MCF 10A (cell line): ENCODE measurements at regions not wholly inside any gene's neighbourhood (a gene's known extent, or its start where the extent isn't known, plus 50 kb on each side); places are given as distances from the start of the nearest gene placed in this dataset.

Source experiments
- BruUV-seq: library from RNA; stranded (reverse); fragments of 400-500 nt; replicated peaks from 2 replicates; lab custom pipeline; 2021; lab: Mats Ljungman, UMichigan
- CTCF ChIA-PET: fragments of 300-600 bp; sonication (Branson Sonifier 250); formaldehyde crosslinking; extraction: SDS; loops from one replicate; lab custom pipeline; 2021; ENCODE audit warnings: antibody characterized with exemption, inconsistent platforms; lab: Yijun Ruan, JAX
- POLR2A ChIA-PET: fragments of 300-600, 350-650 bp; sonication (Branson Sonifier 250); formaldehyde crosslinking; extraction: SDS; loops from one replicate; lab custom pipeline; 2020; ENCODE audit warnings: antibody characterized with exemption, inconsistent platforms; lab: Yijun Ruan, JAX
- DNase-seq: peaks from one replicate; pipeline ENCODE4 v3.0.0-alpha.2; 2018; ENCODE audit not compliant: unreplicated experiment
- H3K27ac Mint-ChIP-seq: one replicate; pipeline ENCODE4 v1.8.0; 2022; ENCODE audit warnings: mild to moderate bottlenecking, low read depth, mixed read lengths; ENCODE audit not compliant: unreplicated experiment
- H3K27me3 Mint-ChIP-seq: one replicate; pipeline ENCODE4 v1.8.0; 2022; ENCODE audit warnings: mixed read lengths; ENCODE audit not compliant: insufficient read depth, unreplicated experiment
- H3K36me3 Mint-ChIP-seq: one replicate; pipeline ENCODE4 v1.8.0; 2022; ENCODE audit warnings: mild to moderate bottlenecking, moderate library complexity, mixed read lengths; ENCODE audit not compliant: insufficient read depth, unreplicated experiment
- H3K4me1 Mint-ChIP-seq: one replicate; pipeline ENCODE4 v1.8.0; 2022; ENCODE audit warnings: mixed read lengths; ENCODE audit not compliant: insufficient read depth, unreplicated experiment
- H3K4me3 Mint-ChIP-seq: one replicate; pipeline ENCODE4 v1.8.0; 2022; ENCODE audit warnings: mild to moderate bottlenecking, moderate library complexity, mixed read lengths; ENCODE audit not compliant: unreplicated experiment
- H3K9me3 Mint-ChIP-seq: one replicate; pipeline ENCODE4 v1.8.0; 2022; ENCODE audit warnings: mixed read lengths; ENCODE audit not compliant: unreplicated experiment
- CTCF ChIP-seq: fragments of 200-600 bp; IDR thresholded peaks from one replicate; pipeline ENCODE4 v1.8.0; 2022; ENCODE audit warnings: antibody characterized with exemption, mild to moderate bottlenecking; ENCODE audit not compliant: unreplicated experiment
- intact Hi-C: fragments of 100-400 bp; cut with micrococcal nuclease; formaldehyde crosslinking; loops from 2 replicates; pipeline ENCODE4 v1.14.1; 2022

DNA sequence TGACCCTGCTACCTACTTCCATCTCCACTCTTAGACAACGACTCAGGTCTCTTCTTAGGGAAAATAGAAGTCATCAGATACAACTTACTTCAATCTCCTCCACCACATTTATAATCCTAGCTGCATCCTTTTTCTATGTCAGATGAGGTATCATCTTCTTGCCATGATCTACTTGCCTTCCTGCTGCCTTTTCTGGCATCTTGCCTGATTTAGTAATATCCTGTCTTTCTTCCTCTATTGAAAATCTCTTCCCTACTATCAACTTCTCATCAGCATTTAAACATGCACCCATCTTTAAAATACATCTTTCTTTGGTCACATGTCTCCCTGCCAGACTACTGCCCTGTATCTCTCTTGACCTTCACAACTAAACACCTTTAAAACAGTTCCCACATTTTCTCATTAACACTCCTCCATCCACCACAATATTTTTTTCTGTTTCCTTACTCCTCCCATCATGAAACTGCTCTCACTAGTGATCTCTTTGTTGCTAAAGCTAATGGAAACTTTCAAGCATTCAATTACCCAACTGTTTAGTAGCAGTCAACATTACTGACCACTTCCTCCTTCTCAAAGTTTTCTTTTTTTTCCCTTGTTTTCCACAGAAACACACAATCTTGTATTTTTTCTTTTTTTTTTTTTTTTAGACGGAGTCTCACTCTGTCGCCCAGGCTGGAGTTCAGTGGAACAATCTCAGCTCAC is 100.8 kb upstream of the CXorf66 start:
- Mint-ChIP-seq H3K27me3 (no peaks in the 10 kb centered on the region), H3K9me3 (no peaks in the 10 kb centered on the region), H3K4me1 (no peaks in the 10 kb centered on the region), H3K4me3 (no peak overlapping the region), H3K27ac (no peak overlapping the region), H3K36me3 (no peaks in the 10 kb centered on the region)
- ChIA-PET POLR2A (no interaction called here), CTCF (interaction anchor here (2.7 kb wide), 1 partner anchor 9 kb away, joined by 11 read pairs; no protein-coding TSS in a partner anchor)
- no TSS peak for BruUV-seq
- TF ChIP-seq CTCF = no peak
- intact Hi-C loops = no loop called here
- DNase-seq = peak; percentile 25

- BruUV-seq = no TSS peak
- Mint-ChIP-seq H3K27me3 (no peaks in the 10 kb centered on the region), H3K36me3 (no peaks in the 10 kb centered on the region), H3K9me3 (no peaks in the 10 kb centered on the region), H3K4me1 (no peaks in the 10 kb centered on the region), H3K27ac (no peak overlapping the region), H3K4me3 (no peak overlapping the region)
- POLR2A ChIA-PET = no interaction called here
- DNase-seq = peak; percentile 81
- CTCF ChIA-PET = interaction anchor here (1.7 kb wide), 1 partner anchor 76 kb away, joined by 5 read pairs; no protein-coding TSS in a partner anchor
- intact Hi-C loops = no loop called here
- no peak for TF ChIP-seq CTCF
Measured at GRCh38 chrX:140064993-140065392, 99.7 kb upstream of the CXorf66 start.

GRCh38 chrX:140057001-140057411 is 91.7 kb upstream of the CXorf66 start:
- H3K9me3 Mint-ChIP-seq = no peaks in the 10 kb centered on the region
- H3K27me3 Mint-ChIP-seq = peaks cover 15% of the 10 kb centered on the region
- ChIA-PET POLR2A (no interaction called here), CTCF (interaction anchor here (0.6 to 14.2 kb wide), 19 partner anchors 9 to 687 kb away, joined by 3 to 221 read pairs (median 4); no protein-coding TSS in a partner anchor)
- no TSS peak for BruUV-seq
- intact Hi-C loops = loop anchor here (1.0 to 2.0 kb wide), 5 partner anchors 84 to 676 kb away; no protein-coding TSS in a partner anchor
- peaks cover 6% of the 10 kb centered on the region for H3K4me1 Mint-ChIP-seq
- no peak overlapping the region for H3K4me3 Mint-ChIP-seq
- no peaks in the 10 kb centered on the region for H3K36me3 Mint-ChIP-seq
- DNase-seq = peak; percentile 86
- peak; percentile 83 for TF ChIP-seq CTCF
- no peak overlapping the region for H3K27ac Mint-ChIP-seq

DNA sequence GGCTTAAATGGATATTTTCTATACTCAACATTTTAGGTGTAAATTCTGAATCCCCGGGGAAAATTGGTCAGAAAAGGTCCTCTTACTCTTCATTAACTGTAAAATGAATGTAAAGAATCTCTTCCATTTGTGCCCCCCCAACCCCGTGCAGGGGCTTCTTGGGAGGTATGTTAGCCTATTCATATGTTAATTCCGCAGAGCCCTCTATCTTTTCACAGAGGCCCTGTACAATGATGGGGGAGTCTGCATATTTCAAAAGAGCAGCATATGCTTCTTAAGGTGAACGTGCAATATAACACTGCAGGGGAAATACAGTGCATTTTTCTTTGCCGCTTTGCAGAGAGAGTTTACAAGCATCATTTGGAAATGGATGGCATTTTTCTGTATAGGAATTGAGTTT is 88.5 kb upstream of the CXorf66 start:
- no peak overlapping the region for H3K27ac Mint-ChIP-seq
- ChIA-PET POLR2A (interaction anchor here (0.6 kb wide), 1 partner anchor 410 kb away, joined by 6 read pairs; no protein-coding TSS in a partner anchor), CTCF (interaction anchor here (0.7 to 14.2 kb wide), 4 partner anchors 88 to 679 kb away, joined by 3 to 221 read pairs (median 4); no protein-coding TSS in a partner anchor)
- intact Hi-C loops = no loop called here
- no peak overlapping the region for H3K4me3 Mint-ChIP-seq
- H3K36me3 Mint-ChIP-seq = no peaks in the 10 kb centered on the region
- peaks cover 6% of the 10 kb centered on the region for H3K4me1 Mint-ChIP-seq
- BruUV-seq = no TSS peak
- no peaks in the 10 kb centered on the region for H3K9me3 Mint-ChIP-seq
- DNase-seq = no peak
- no peak for TF ChIP-seq CTCF
- H3K27me3 Mint-ChIP-seq = peaks cover 17% of the 10 kb centered on the region
